Astrocyte (in vitro differentiated cells and primary cell): ENCODE measurements at regions not wholly inside any gene's neighbourhood (a gene's known extent, or its start where the extent isn't known, plus 50 kb on each side); places are given as distances from the start of the nearest gene placed in this dataset.

Experiments
- DNase-seq: peaks from one replicate; pipeline ENCODE4 v3.0.0-alpha.2; 2010; ENCODE audit warnings: low read depth
- FAIRE-seq: peaks from 2 replicates; lab custom pipeline; 2011; peaks lifted over from hg19 to GRCh38; lab: Jason Lieb, UNC
- H2AFZ ChIP-seq: 2 replicates; pipeline ENCODE4 v1.6.0; 2012; ENCODE audit warnings: low read depth, low read length, inconsistent platforms
- H3K27ac ChIP-seq: 2 replicates; pipeline ENCODE4 v1.5.1; 2011; ENCODE audit warnings: low read depth, low read length, inconsistent platforms
- H3K27me3 ChIP-seq: 2 replicates; pipeline ENCODE4 v1.6.0; 2011; ENCODE audit warnings: low read length, inconsistent platforms; ENCODE audit not compliant: insufficient read depth
- H3K36me3 ChIP-seq: 2 replicates; pipeline ENCODE4 v1.5.1; 2011; ENCODE audit warnings: low read length, inconsistent platforms; ENCODE audit not compliant: insufficient read depth
- H3K4me1 ChIP-seq: 2 replicates; pipeline ENCODE4 v1.5.1; 2011; ENCODE audit warnings: low read length, inconsistent platforms; ENCODE audit not compliant: insufficient read depth
- H3K4me2 ChIP-seq: 2 replicates; pipeline ENCODE4 v1.6.0; 2012; ENCODE audit warnings: low read length, inconsistent platforms
- H3K4me3 ChIP-seq: 2 replicates; pipeline ENCODE4 v1.5.1; 2011; ENCODE audit warnings: low read depth, mild to moderate bottlenecking, low read length, inconsistent platforms; ENCODE audit not compliant: insufficient read depth
- H3K79me2 ChIP-seq: 2 replicates; pipeline ENCODE4 v1.6.0; 2012; ENCODE audit warnings: mild to moderate bottlenecking, low read length, inconsistent platforms; ENCODE audit not compliant: insufficient read depth
- H3K9ac ChIP-seq: 2 replicates; pipeline ENCODE4 v1.6.0; 2012; ENCODE audit warnings: mild to moderate bottlenecking, low read length, inconsistent platforms
- H3K9me3 ChIP-seq: 2 replicates; pipeline ENCODE4 v1.5.1; 2012; ENCODE audit warnings: low read depth, mild to moderate bottlenecking, low read length, inconsistent platforms; ENCODE audit not compliant: insufficient read depth
- H4K20me1 ChIP-seq: 2 replicates; pipeline ENCODE4 v1.6.0; 2012; ENCODE audit warnings: low read length, inconsistent platforms; ENCODE audit not compliant: insufficient read depth
- H3K27ac Mint-ChIP-seq: one replicate; pipeline ENCODE4 v1.8.0; 2021; ENCODE audit warnings: mild to moderate bottlenecking, mixed read lengths; ENCODE audit not compliant: unreplicated experiment
- H3K27me3 Mint-ChIP-seq: one replicate; pipeline ENCODE4 v1.8.0; 2021; ENCODE audit warnings: low read depth, mixed read lengths; ENCODE audit not compliant: unreplicated experiment
- H3K36me3 Mint-ChIP-seq: one replicate; pipeline ENCODE4 v1.8.0; 2021; ENCODE audit warnings: low read depth, mixed read lengths; ENCODE audit not compliant: unreplicated experiment
- H3K4me1 Mint-ChIP-seq: one replicate; pipeline ENCODE4 v1.8.0; 2021; ENCODE audit warnings: low read depth, mixed read lengths; ENCODE audit not compliant: unreplicated experiment
- H3K4me3 Mint-ChIP-seq: one replicate; pipeline ENCODE4 v1.8.0; 2021; ENCODE audit warnings: mild to moderate bottlenecking, moderate library complexity, mixed read lengths; ENCODE audit not compliant: unreplicated experiment
- H3K9me3 Mint-ChIP-seq: one replicate; pipeline ENCODE4 v1.8.0; 2021; ENCODE audit warnings: mild to moderate bottlenecking, mixed read lengths; ENCODE audit not compliant: unreplicated experiment
- EZH2 ChIP-seq: IDR thresholded peaks from 2 replicates; pipeline ENCODE4 v1.6.1; 2012; ENCODE audit warnings: mild to moderate bottlenecking, low read length, inconsistent platforms; ENCODE audit not compliant: insufficient read depth
- TF ChIP-seq, protein P1 (sequence below): IDR thresholded peaks from 2 replicates; pipeline ENCODE4 v1.5.1; 2011; ENCODE audit warnings: low read depth, mild to moderate bottlenecking, inconsistent platforms, low read length, moderate library complexity; ENCODE audit not compliant: insufficient read depth

DNA sequence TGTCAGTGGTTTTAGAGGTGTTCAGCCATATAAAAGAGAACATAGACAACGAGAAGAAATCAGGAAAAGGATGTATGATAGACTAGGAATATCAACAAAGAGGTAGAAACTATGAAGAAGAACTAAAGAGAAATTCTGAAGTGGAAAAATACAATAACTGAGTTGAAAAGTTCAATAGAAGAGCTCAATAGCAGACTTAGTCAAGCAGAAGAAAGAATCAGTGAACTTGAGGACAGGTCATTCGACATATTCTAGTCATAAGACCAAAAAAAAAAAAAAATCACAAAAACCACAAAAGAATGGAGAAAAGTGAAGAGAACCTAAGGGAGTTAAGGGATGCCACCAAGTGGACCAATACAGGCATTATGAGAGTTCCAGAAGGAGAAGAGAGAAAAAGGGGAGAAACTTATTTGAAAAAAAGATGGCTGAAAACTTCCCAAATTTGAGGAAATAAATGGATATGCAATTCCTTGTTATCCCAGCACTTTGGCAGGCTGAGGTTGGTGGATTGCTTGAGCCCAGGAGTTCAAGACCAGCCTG lies 321.2 kb downstream of the ABCC12 start:
- H3K4me3 ChIP-seq, result no peak overlapping the region
- H3K36me3 ChIP-seq, result no peaks in the 10 kb centered on the region
- Mint-ChIP-seq H3K27me3 (no peaks in the 10 kb centered on the region), H3K36me3 (no peaks in the 10 kb centered on the region), H3K9me3 (peaks cover 18% of the 10 kb centered on the region), H3K4me3 (no peak overlapping the region), H3K4me1 (no peaks in the 10 kb centered on the region), H3K27ac (no peak overlapping the region)
- H4K20me1 ChIP-seq, result no peaks in the 10 kb centered on the region
- FAIRE-seq (no peak), DNase-seq (no peak)
- H3K27ac ChIP-seq, result no peak overlapping the region
- H2AFZ ChIP-seq, result no peak overlapping the region
- no peaks in the 10 kb centered on the region for H3K27me3 ChIP-seq
- H3K4me1 ChIP-seq, result no peaks in the 10 kb centered on the region
- no peak overlapping the region for H3K9ac ChIP-seq
- TF ChIP-seq EZH2, result no peak
- TF ChIP-seq, protein P1, sequence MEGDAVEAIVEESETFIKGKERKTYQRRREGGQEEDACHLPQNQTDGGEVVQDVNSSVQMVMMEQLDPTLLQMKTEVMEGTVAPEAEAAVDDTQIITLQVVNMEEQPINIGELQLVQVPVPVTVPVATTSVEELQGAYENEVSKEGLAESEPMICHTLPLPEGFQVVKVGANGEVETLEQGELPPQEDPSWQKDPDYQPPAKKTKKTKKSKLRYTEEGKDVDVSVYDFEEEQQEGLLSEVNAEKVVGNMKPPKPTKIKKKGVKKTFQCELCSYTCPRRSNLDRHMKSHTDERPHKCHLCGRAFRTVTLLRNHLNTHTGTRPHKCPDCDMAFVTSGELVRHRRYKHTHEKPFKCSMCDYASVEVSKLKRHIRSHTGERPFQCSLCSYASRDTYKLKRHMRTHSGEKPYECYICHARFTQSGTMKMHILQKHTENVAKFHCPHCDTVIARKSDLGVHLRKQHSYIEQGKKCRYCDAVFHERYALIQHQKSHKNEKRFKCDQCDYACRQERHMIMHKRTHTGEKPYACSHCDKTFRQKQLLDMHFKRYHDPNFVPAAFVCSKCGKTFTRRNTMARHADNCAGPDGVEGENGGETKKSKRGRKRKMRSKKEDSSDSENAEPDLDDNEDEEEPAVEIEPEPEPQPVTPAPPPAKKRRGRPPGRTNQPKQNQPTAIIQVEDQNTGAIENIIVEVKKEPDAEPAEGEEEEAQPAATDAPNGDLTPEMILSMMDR, result no peak
- no peak overlapping the region for H3K4me2 ChIP-seq
- no peaks in the 10 kb centered on the region for H3K79me2 ChIP-seq
- no peaks in the 10 kb centered on the region for H3K9me3 ChIP-seq

DNA sequence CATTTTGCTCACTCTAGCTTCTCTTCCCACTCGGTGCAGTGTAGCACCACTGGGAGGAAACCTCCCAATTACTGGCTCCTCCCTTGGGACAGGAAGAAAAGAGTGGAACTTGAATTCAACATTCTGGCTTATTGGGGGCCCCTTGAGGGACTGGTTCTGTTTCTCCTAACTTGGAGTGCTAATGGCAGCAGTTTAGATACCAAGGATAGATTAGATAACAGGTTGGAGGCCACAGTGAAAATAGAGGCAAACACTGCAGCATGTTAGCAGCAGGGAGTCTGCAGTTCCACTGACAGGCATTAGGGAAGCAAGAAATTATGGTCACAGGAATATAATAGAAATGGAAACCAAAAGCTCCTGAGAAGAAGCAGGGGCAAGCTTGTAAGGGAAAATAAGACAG lies 322.0 kb downstream of the ABCC12 start:
- no peak overlapping the region for H3K4me3 ChIP-seq

More for the DNA sequence above, 322.0 kb downstream of the ABCC12 start:
- Histone ChIP-seq H3K4me1 (no peaks in the 10 kb centered on the region), H3K27ac (no peak overlapping the region), H3K9ac (no peak overlapping the region), H3K36me3 (no peaks in the 10 kb centered on the region), H3K79me2 (no peaks in the 10 kb centered on the region), H3K4me2 (no peak overlapping the region), H4K20me1 (no peaks in the 10 kb centered on the region), H2AFZ (no peak overlapping the region), H3K27me3 (no peaks in the 10 kb centered on the region), H3K9me3 (no peaks in the 10 kb centered on the region)
- DNase-seq (no peak), FAIRE-seq (no peak)
- Mint-ChIP-seq H3K4me3 (no peak overlapping the region), H3K36me3 (no peaks in the 10 kb centered on the region), H3K4me1 (no peaks in the 10 kb centered on the region), H3K27ac (no peak overlapping the region), H3K9me3 (peaks cover 15% of the 10 kb centered on the region), H3K27me3 (no peaks in the 10 kb centered on the region)
- no peak for TF ChIP-seq EZH2
- TF ChIP-seq, protein P1, result no peak
